Activated naive CD8-positive, alpha-beta T cell treated with anti-CD3 and anti-CD28 coated beads for 36 hours (primary cell): ENCODE measurements at regions not wholly inside any gene's neighbourhood (a gene's known extent, or its start where the extent isn't known, plus 50 kb on each side); places are given as distances from the start of the nearest gene placed in this dataset.
"Not testable (repeated sequence)": the region's sequence is repeated elsewhere in the genome, so short reads cannot be mapped to it uniquely, and the experiment has no call there.

Source experiments
- DNase-seq: peaks from one replicate; pipeline ENCODE4 v3.0.0; 2021
- H3K27ac Mint-ChIP-seq: one replicate; pipeline ENCODE4 v1.8.0; 2022; ENCODE audit warnings: mild to moderate bottlenecking, moderate library complexity, mixed read lengths
- H3K27me3 Mint-ChIP-seq: one replicate; pipeline ENCODE4 v1.8.0; 2022; ENCODE audit warnings: mild to moderate bottlenecking, mixed read lengths
- H3K36me3 Mint-ChIP-seq: one replicate; pipeline ENCODE4 v1.8.0; 2021; ENCODE audit warnings: mild to moderate bottlenecking, mixed read lengths
- H3K4me1 Mint-ChIP-seq: one replicate; pipeline ENCODE4 v1.8.0; 2021; ENCODE audit warnings: mixed read lengths
- H3K4me3 Mint-ChIP-seq: one replicate; pipeline ENCODE4 v1.8.0; 2022; ENCODE audit warnings: mild to moderate bottlenecking, moderate library complexity, mixed read lengths
- H3K9me3 Mint-ChIP-seq: one replicate; pipeline ENCODE4 v1.8.0; 2022; ENCODE audit warnings: mixed read lengths

- no peak overlapping the region for H3K4me3 Mint-ChIP-seq
- H3K4me1 Mint-ChIP-seq = no peaks in the 10 kb centered on the region
These were observed 830.5 kb downstream of the IGSF11 start for GRCh38 chr3:118204052-118204656.

GRCh38 chr3:118207271-118207670, 827.4 kb downstream of the IGSF11 start:
- no peaks in the 10 kb centered on the region for H3K27me3 Mint-ChIP-seq
- H3K4me3 Mint-ChIP-seq = no peak overlapping the region
- no peak for DNase-seq
- H3K27ac Mint-ChIP-seq = no peak overlapping the region
- H3K36me3 Mint-ChIP-seq = no peaks in the 10 kb centered on the region
- H3K9me3 Mint-ChIP-seq = peaks cover 10% of the 10 kb centered on the region
- no peaks in the 10 kb centered on the region for H3K4me1 Mint-ChIP-seq

More at GRCh38 chr3:118204052-118204656, 830.5 kb downstream of the IGSF11 start:
- Mint-ChIP-seq H3K36me3 (no peaks in the 10 kb centered on the region), H3K27ac (no peak overlapping the region), H3K9me3 (peaks cover 17% of the 10 kb centered on the region), H3K27me3 (no peaks in the 10 kb centered on the region)
- no peak for DNase-seq

GRCh38 chr3:118208642-118209041, 826.0 kb downstream of the IGSF11 start:
- Mint-ChIP-seq H3K9me3 (peaks cover 5% of the 10 kb centered on the region), H3K27me3 (no peaks in the 10 kb centered on the region), H3K4me1 (no peaks in the 10 kb centered on the region), H3K27ac (no peak overlapping the region), H3K36me3 (no peaks in the 10 kb centered on the region), H3K4me3 (no peak overlapping the region)
- no peak for DNase-seq

GRCh38 chr3:118213892-118214291, 820.8 kb downstream of the IGSF11 start:
- peaks cover 4% of the 10 kb centered on the region for H3K9me3 Mint-ChIP-seq
- no peak overlapping the region for H3K4me3 Mint-ChIP-seq
- H3K4me1 Mint-ChIP-seq = no peaks in the 10 kb centered on the region
- no peaks in the 10 kb centered on the region for H3K27me3 Mint-ChIP-seq
- no peak overlapping the region for H3K27ac Mint-ChIP-seq
- H3K36me3 Mint-ChIP-seq = no peaks in the 10 kb centered on the region
- no peak for DNase-seq

GRCh38 chr3:118226206-118226605, 808.4 kb downstream of the IGSF11 start:
- Mint-ChIP-seq H3K9me3 (peaks cover 9% of the 10 kb centered on the region), H3K36me3 (no peaks in the 10 kb centered on the region), H3K4me3 (no peak overlapping the region), H3K27me3 (no peaks in the 10 kb centered on the region), H3K4me1 (no peaks in the 10 kb centered on the region), H3K27ac (no peak overlapping the region)
- no peak for DNase-seq

GRCh38 chr3:118227191-118227590, 807.5 kb downstream of the IGSF11 start:
- no peaks in the 10 kb centered on the region for H3K36me3 Mint-ChIP-seq
- H3K9me3 Mint-ChIP-seq = peaks cover 6% of the 10 kb centered on the region
- H3K4me1 Mint-ChIP-seq = no peaks in the 10 kb centered on the region
- no peak overlapping the region for H3K4me3 Mint-ChIP-seq
- no peak overlapping the region for H3K27ac Mint-ChIP-seq
- no peaks in the 10 kb centered on the region for H3K27me3 Mint-ChIP-seq
- DNase-seq = no peak

GRCh38 chr3:118228151-118228550, 806.5 kb downstream of the IGSF11 start:
- DNase-seq = no peak
- H3K27me3 Mint-ChIP-seq = no peaks in the 10 kb centered on the region
- no peak overlapping the region for H3K27ac Mint-ChIP-seq
- H3K9me3 Mint-ChIP-seq = no peaks in the 10 kb centered on the region
- no peak overlapping the region for H3K4me3 Mint-ChIP-seq
- H3K36me3 Mint-ChIP-seq = no peaks in the 10 kb centered on the region
- no peaks in the 10 kb centered on the region for H3K4me1 Mint-ChIP-seq

GRCh38 chr3:118229196-118229595, 805.5 kb downstream of the IGSF11 start:
- Mint-ChIP-seq H3K27ac (no peak overlapping the region), H3K27me3 (no peaks in the 10 kb centered on the region), H3K4me1 (no peaks in the 10 kb centered on the region), H3K9me3 (no peaks in the 10 kb centered on the region), H3K4me3 (no peak overlapping the region), H3K36me3 (no peaks in the 10 kb centered on the region)
- no peak for DNase-seq

GRCh38 chr3:118231578-118231977, 803.1 kb downstream of the IGSF11 start:
- H3K36me3 Mint-ChIP-seq = no peaks in the 10 kb centered on the region
- no peak overlapping the region for H3K4me3 Mint-ChIP-seq
- H3K4me1 Mint-ChIP-seq = no peaks in the 10 kb centered on the region
- H3K27ac Mint-ChIP-seq = no peak overlapping the region
- no peak for DNase-seq
- H3K27me3 Mint-ChIP-seq = no peaks in the 10 kb centered on the region
- H3K9me3 Mint-ChIP-seq = no peaks in the 10 kb centered on the region

- Mint-ChIP-seq H3K36me3 (no peaks in the 10 kb centered on the region), H3K27ac (no peak overlapping the region), H3K27me3 (no peaks in the 10 kb centered on the region), H3K4me1 (no peaks in the 10 kb centered on the region), H3K4me3 (no peak overlapping the region), H3K9me3 (no peaks in the 10 kb centered on the region)
- DNase-seq = no peak
These were observed 795.4 kb downstream of the IGSF11 start for GRCh38 chr3:118239253-118239652.

- H3K4me3 Mint-ChIP-seq = no peak overlapping the region
- H3K9me3 Mint-ChIP-seq = no peaks in the 10 kb centered on the region
- no peaks in the 10 kb centered on the region for H3K27me3 Mint-ChIP-seq
- H3K27ac Mint-ChIP-seq = no peak overlapping the region
- DNase-seq = no peak
- H3K36me3 Mint-ChIP-seq = no peaks in the 10 kb centered on the region
- no peaks in the 10 kb centered on the region for H3K4me1 Mint-ChIP-seq
These were observed 789.9 kb downstream of the IGSF11 start for GRCh38 chr3:118244761-118245160.

GRCh38 chr3:118245312-118245711, 789.3 kb downstream of the IGSF11 start:
- Mint-ChIP-seq H3K4me3 (no peak overlapping the region), H3K27me3 (no peaks in the 10 kb centered on the region), H3K36me3 (no peaks in the 10 kb centered on the region), H3K27ac (no peak overlapping the region), H3K4me1 (no peaks in the 10 kb centered on the region), H3K9me3 (no peaks in the 10 kb centered on the region)
- no peak for DNase-seq

- H3K36me3 Mint-ChIP-seq, H3K27me3 Mint-ChIP-seq, H3K4me1 Mint-ChIP-seq, H3K9me3 Mint-ChIP-seq, H3K27ac Mint-ChIP-seq, DNase-seq, H3K4me3 Mint-ChIP-seq: not testable (repeated sequence)
These were observed 775.8 kb downstream of the IGSF11 start for GRCh38 chr3:118258850-118259249.

- Mint-ChIP-seq H3K4me3 (no peak overlapping the region), H3K27me3 (no peaks in the 10 kb centered on the region), H3K36me3 (no peaks in the 10 kb centered on the region), H3K27ac (no peak overlapping the region), H3K9me3 (peaks cover 6% of the 10 kb centered on the region), H3K4me1 (no peaks in the 10 kb centered on the region)
- no peak for DNase-seq
These were observed 771.7 kb downstream of the IGSF11 start for GRCh38 chr3:118262800-118263402.

- no peak for DNase-seq
- Mint-ChIP-seq H3K9me3 (peaks cover 11% of the 10 kb centered on the region), H3K4me3 (no peak overlapping the region), H3K36me3 (no peaks in the 10 kb centered on the region), H3K4me1 (no peaks in the 10 kb centered on the region), H3K27ac (no peak overlapping the region), H3K27me3 (no peaks in the 10 kb centered on the region)
These were observed 767.1 kb downstream of the IGSF11 start for GRCh38 chr3:118267588-118267987.

- no peak for DNase-seq
- Mint-ChIP-seq H3K9me3 (peaks cover 11% of the 10 kb centered on the region), H3K27me3 (no peaks in the 10 kb centered on the region), H3K4me1 (no peaks in the 10 kb centered on the region), H3K27ac (no peak overlapping the region), H3K4me3 (no peak overlapping the region), H3K36me3 (no peaks in the 10 kb centered on the region)
These were observed 765.0 kb downstream of the IGSF11 start for GRCh38 chr3:118269537-118270125.
